SK-N-MC (cell line): ENCODE measurements at regions not wholly inside any gene's neighbourhood (a gene's known extent, or its start where the extent isn't known, plus 50 kb on each side); places are given as distances from the start of the nearest gene placed in this dataset.

Experiments
- EZH2 ChIP-seq: fragments of 200-600 bp; sonication (generic); IDR thresholded peaks from one replicate; pipeline ENCODE4 v1.6.1; 2017; ENCODE audit warnings: antibody characterized with exemption
- POLR2AphosphoS5 ChIP-seq: IDR thresholded peaks from 2 replicates; pipeline ENCODE4 v1.6.1; 2012; ENCODE audit warnings: mild to moderate bottlenecking, low read depth, low read length, borderline replicate concordance

DNA sequence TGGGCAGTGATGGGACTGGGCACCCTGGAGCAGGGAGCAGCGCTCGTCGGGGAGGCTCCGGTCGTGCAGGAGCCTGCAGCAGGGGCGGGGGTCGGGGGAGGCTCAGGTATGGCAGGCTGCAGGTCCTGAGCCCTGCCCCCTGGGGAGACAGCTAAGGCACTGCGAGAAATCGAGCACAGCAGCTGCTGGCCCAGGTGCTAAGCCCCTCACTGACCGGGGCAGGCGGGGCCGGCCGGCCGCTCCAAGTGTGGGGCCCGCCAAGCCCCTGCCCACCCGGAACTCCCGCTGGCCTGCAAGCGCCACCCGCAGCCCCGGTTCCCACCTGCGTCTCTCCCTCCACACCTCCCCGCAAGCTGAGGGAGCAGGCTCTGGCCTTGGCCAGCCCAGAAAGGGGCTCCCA is 326.8 kb upstream of the TMTC1 start:
- TF ChIP-seq EZH2 (no peak), POLR2AphosphoS5 (no peak)
